Spleen (tissue), 11 donors: ENCODE measurements at regions not wholly inside any gene's neighbourhood (a gene's known extent, or its start where the extent isn't known, plus 50 kb on each side); places are given as distances from the start of the nearest gene placed in this dataset.

Source experiments
- DNase-seq: peaks from one replicate; pipeline ENCODE4 v3.0.0-alpha.2; 2020
- H3K27ac ChIP-seq, 8 donors: fragments of 200-600 bp; sonication (generic) in 7 of 8; 1 replicate in 4 of 8; 2 replicates in 4 of 8; pipeline versions ENCODE4 v1.5.0 to v1.8.0; 2016 to 2021; ENCODE audit warnings: inconsistent platforms in 4 of 8, mild to moderate bottlenecking in 4 of 8, moderate library complexity in 1 of 8
- H3K27me3 ChIP-seq, 7 donors: fragments of 200-600 bp; sonication (generic) in 6 of 7; replicated peaks in 1 of 7; 1 replicate in 4 of 7; 2 replicates in 3 of 7; pipeline versions ENCODE4 v1.5.0 to v1.8.0; 2016 to 2021; ENCODE audit warnings: inconsistent platforms in 3 of 7, mild to moderate bottlenecking in 1 of 7
- H3K36me3 ChIP-seq, 6 donors: fragments of 200-600 bp; sonication (generic) in 5 of 6; 1 replicate in 4 of 6; 2 replicates in 2 of 6; pipeline versions ENCODE4 v1.5.0 to v1.8.0; 2016 to 2021; ENCODE audit warnings: inconsistent platforms in 2 of 6
- H3K4me1 ChIP-seq, 6 donors: fragments of 200-600 bp; sonication (generic) in 5 of 6; 1 replicate in 3 of 6; 2 replicates in 3 of 6; pipeline versions ENCODE4 v1.5.0 to v1.8.0; 2016 to 2021; ENCODE audit warnings: inconsistent platforms in 3 of 6
- H3K4me3 ChIP-seq, 8 donors: fragments of 200-600 bp; sonication (generic) in 7 of 8; 1 replicate in 4 of 8; 2 replicates in 4 of 8; pipeline versions ENCODE4 v1.5.0 to v1.8.0; 2016 to 2021; ENCODE audit warnings: inconsistent platforms in 4 of 8, mild to moderate bottlenecking in 4 of 8, moderate library complexity in 2 of 8
- H3K9me3 ChIP-seq, 8 donors: fragments of 200-600 bp; sonication (generic) in 7 of 8; 1 replicate in 4 of 8; 2 replicates in 4 of 8; pipeline versions ENCODE4 v1.5.0 to v1.8.0; 2016 to 2021; ENCODE audit warnings: inconsistent platforms in 4 of 8
- CTCF ChIP-seq, 11 experiments: fragments of 200-600 bp in 7 of 11; fragments of 450-650 bp in 4 of 11; sonication (generic) in 4 of 11; IDR thresholded peaks in 8 of 11; conservative IDR thresholded peaks in 3 of 11; 1 replicate in 7 of 11; 2 replicates in 4 of 11; pipeline versions ENCODE4 v1.4.0 to v1.8.0; 2016 to 2021; ENCODE audit warnings: antibody characterized with exemption in 11 of 11, inconsistent platforms in 4 of 11, mild to moderate bottlenecking in 1 of 11
- POLR2A ChIP-seq, 3 donors: fragments of 450-650 bp; IDR thresholded peaks; one replicate each; pipeline ENCODE4 v1.5.1; 2017; ENCODE audit warnings: antibody characterized with exemption in 3 of 3, mild to moderate bottlenecking in 1 of 3
- POLR2AphosphoS5 ChIP-seq, 3 donors: sonication (generic); formaldehyde crosslinking; IDR thresholded peaks; one replicate each; pipeline ENCODE4 v1.5.1; 2017; ENCODE audit warnings: antibody characterized with exemption in 3 of 3
- WGBS, 5 donors: extraction: QIAGEN DNeasy Blood & Tissue Kit in 3 of 5; methylation state at CpG; one replicate each; pipeline versions ENCODE4 v1.1.5 to v1.1.7; 2013 to 2018; 5-methylcytosine and 5-hydroxymethylcytosine counted together
- intact Hi-C: fragments of 100-400 bp; cut with DNase I; formaldehyde crosslinking; loops from one replicate; pipeline ENCODE4 v1.15.0; 2023; ENCODE audit warnings: low total_unique reads
- donor health status: healthy with polysubstance abuse.
- donor health status: DM: no; HTN: no; CAD: no; lungs with moderate emphysema.
- donor health status: DM: no; HTN: no; CAD: no.
- donor health status: Bipolar disorder and iron deficiency.
- donor health status: healthy.
- donor health status: DM: no; HTN: no; CAD: no.
- donor health status: DM: yes; HTN: yes; CAD: no.

- peak; percentile 40 for DNase-seq
- no peaks in the 10 kb centered on the region for H3K36me3 ChIP-seq
- peaks cover 0 to 20% (median 0%) of the 10 kb centered on the region in 6 donors for H3K4me1 ChIP-seq
- WGBS, 5 donors, result 90 to 92% (median 91%) methylated on average over 13 of the region's 13 CpGs
- no peak overlapping the region for H3K4me3 ChIP-seq
- TF ChIP-seq POLR2A (IDR thresholded peaks at IDR 0.05), result no peak
- no peak for TF ChIP-seq CTCF (IDR thresholded peaks at IDR 0.05 in 8 of 11, conservative IDR thresholded peaks at IDR 0.05 in 3 of 11)
- no peak for TF ChIP-seq POLR2AphosphoS5 (IDR thresholded peaks at IDR 0.05)
- intact Hi-C loops, result no loop called here
- no peak overlapping the region for H3K27ac ChIP-seq
- H3K9me3 ChIP-seq, result peaks cover 0 to 12% (median 5%) of the 10 kb centered on the region in 8 donors
- peaks cover 0 to 8% (median 0%) of the 10 kb centered on the region in 7 donors for H3K27me3 ChIP-seq
These were observed 128.6 kb upstream of the HDAC4 start for GRCh38 chr2:239529313-239530015.

- WGBS, 5 donors, result 81 to 100% (median 86%) methylated on average over 1 of the region's 1 CpG; no CpG with 5 or more reads in 1 of the 5 donors
- no peak overlapping the region for H3K27ac ChIP-seq
- TF ChIP-seq POLR2AphosphoS5 (IDR thresholded peaks at IDR 0.05), result no peak
- no peak for TF ChIP-seq POLR2A (IDR thresholded peaks at IDR 0.05)
- no peak for TF ChIP-seq CTCF (IDR thresholded peaks at IDR 0.05 in 8 of 11, conservative IDR thresholded peaks at IDR 0.05 in 3 of 11)
- H3K9me3 ChIP-seq, result peaks cover 0 to 11% (median 3%) of the 10 kb centered on the region in 8 donors
- DNase-seq, result peak; percentile 56
- H3K27me3 ChIP-seq, result peaks cover 0 to 9% (median 0%) of the 10 kb centered on the region in 7 donors
- no peak overlapping the region for H3K4me3 ChIP-seq
- intact Hi-C loops, result no loop called here
- H3K36me3 ChIP-seq, result no peaks in the 10 kb centered on the region
- H3K4me1 ChIP-seq, result peaks cover 0 to 20% (median 0%) of the 10 kb centered on the region in 6 donors
These were observed 128.1 kb upstream of the HDAC4 start for GRCh38 chr2:239528883-239529282.

GRCh38 chr2:239528146-239528545, 127.3 kb upstream of the HDAC4 start:
- peaks cover 0 to 11% (median 3%) of the 10 kb centered on the region in 8 donors for H3K9me3 ChIP-seq
- no peak overlapping the region for H3K4me3 ChIP-seq
- peaks cover 0 to 13% (median 0%) of the 10 kb centered on the region in 7 donors for H3K27me3 ChIP-seq
- H3K36me3 ChIP-seq, result no peaks in the 10 kb centered on the region
- intact Hi-C loops, result no loop called here
- no peak overlapping the region for H3K27ac ChIP-seq
- TF ChIP-seq CTCF (IDR thresholded peaks at IDR 0.05 in 8 of 11, conservative IDR thresholded peaks at IDR 0.05 in 3 of 11) (no peak), POLR2A (IDR thresholded peaks at IDR 0.05) (no peak), POLR2AphosphoS5 (IDR thresholded peaks at IDR 0.05) (no peak)
- 72 to 100% (median 95%) methylated on average over 2 to 11 of the region's 11 CpGs for WGBS, 5 donors
- DNase-seq, result peak; percentile 54
- peaks cover 0 to 13% (median 0%) of the 10 kb centered on the region in 6 donors for H3K4me1 ChIP-seq

- DNase-seq, result peak; percentile 44
- Histone ChIP-seq H3K4me3 (no peak overlapping the region), H3K36me3 (no peaks in the 10 kb centered on the region), H3K4me1 (no peaks in the 10 kb centered on the region), H3K9me3 (peaks cover 0 to 11% (median 3%) of the 10 kb centered on the region in 8 donors), H3K27me3 (peaks cover 0 to 18% (median 0%) of the 10 kb centered on the region in 7 donors), H3K27ac (no peak overlapping the region)
- TF ChIP-seq POLR2A (IDR thresholded peaks at IDR 0.05) (no peak), CTCF (IDR thresholded peaks at IDR 0.05 in 8 of 11, conservative IDR thresholded peaks at IDR 0.05 in 3 of 11) (no peak), POLR2AphosphoS5 (IDR thresholded peaks at IDR 0.05) (no peak)
- WGBS, 5 donors, result 82 to 88% (median 87%) methylated on average over 22 to 25 of the region's 25 CpGs
- intact Hi-C loops, result no loop called here
These were observed 126.0 kb upstream of the HDAC4 start for GRCh38 chr2:239526666-239527415.
